OCI-LY1 (cell line): ENCODE measurements at regions not wholly inside any gene's neighbourhood (a gene's known extent, or its start where the extent isn't known, plus 50 kb on each side); places are given as distances from the start of the nearest gene placed in this dataset.

Source experiments
- H2AFZ ChIP-seq: fragments of 200-600 bp; sonication (generic), shearing (Covaris generic); 2 replicates; pipeline ENCODE4 v1.6.0; 2014; ENCODE audit warnings: antibody characterized with exemption, mild to moderate bottlenecking, low read length
- H3F3A ChIP-seq: fragments of 200-600 bp; sonication (generic), shearing (Covaris generic); 2 replicates; pipeline ENCODE4 v1.6.0; 2014; ENCODE audit warnings: mild to moderate bottlenecking, antibody characterized with exemption, low read length, moderate library complexity; ENCODE audit not compliant: insufficient read depth
- H3K27ac ChIP-seq: fragments of 200-600 bp; sonication (generic); 2 replicates; pipeline ENCODE4 v1.5.1; 2014; ENCODE audit warnings: low read length, mixed run types, mild to moderate bottlenecking, low read depth; ENCODE audit not compliant: poor library complexity, severe bottlenecking
- H3K27me3 ChIP-seq: fragments of 200-600 bp; sonication (generic); 2 replicates; pipeline ENCODE4 v1.6.0; 2014; ENCODE audit warnings: antibody characterized with exemption, mild to moderate bottlenecking, low read length, moderate library complexity; ENCODE audit not compliant: insufficient read depth
- H3K36me3 ChIP-seq: fragments of 200-600 bp; sonication (generic); 2 replicates; pipeline ENCODE4 v1.6.1; 2014; ENCODE audit warnings: mild to moderate bottlenecking, antibody characterized with exemption, low read length, moderate library complexity, mixed read lengths; ENCODE audit not compliant: insufficient read depth
- H3K4me1 ChIP-seq: fragments of 200-600 bp; sonication (generic); 2 replicates; pipeline ENCODE4 v1.5.1; 2014; ENCODE audit warnings: mild to moderate bottlenecking, low read length, moderate library complexity; ENCODE audit not compliant: insufficient read depth, severe bottlenecking
- H3K4me2 ChIP-seq: fragments of 200-600 bp; sonication (generic), shearing (Covaris generic); 2 replicates; pipeline ENCODE4 v1.6.1; 2014; ENCODE audit warnings: low read length
- H3K4me3 ChIP-seq: fragments of 200-600 bp; sonication (generic); 2 replicates; pipeline ENCODE4 v1.5.1; 2014; ENCODE audit warnings: low read length, low read depth, mild to moderate bottlenecking, mixed read lengths; ENCODE audit not compliant: poor library complexity, severe bottlenecking
- H3K79me2 ChIP-seq: fragments of 200-600 bp; shearing (Covaris generic); 2 replicates; pipeline ENCODE4 v1.6.1; 2016; ENCODE audit warnings: mixed run types, low read length, mixed read lengths; ENCODE audit not compliant: insufficient read depth
- H3K9ac ChIP-seq: fragments of 200-600 bp; sonication (generic), shearing (Covaris generic); 2 replicates; pipeline ENCODE4 v1.6.1; 2014; ENCODE audit warnings: mild to moderate bottlenecking, low read length, mixed read lengths
- H3K9me2 ChIP-seq: fragments of 200-600 bp; sonication (generic), shearing (Covaris generic); 2 replicates; pipeline ENCODE4 v1.6.1; 2014; ENCODE audit warnings: low read depth, mild to moderate bottlenecking, low read length, mixed read lengths
- H3K9me3 ChIP-seq: fragments of 200-600 bp; shearing (Covaris generic); 2 replicates; pipeline ENCODE4 v1.6.1; 2014; ENCODE audit warnings: low read length, mixed read lengths
- H4K20me1 ChIP-seq: fragments of 200-600 bp; sonication (generic), shearing (Covaris generic); 2 replicates; pipeline ENCODE4 v1.6.0; 2016; ENCODE audit warnings: mild to moderate bottlenecking, low read length; ENCODE audit not compliant: insufficient read depth
- EZH2 ChIP-seq: fragments of 200-600 bp; sonication (generic), shearing (Covaris generic); IDR thresholded peaks from 2 replicates; pipeline ENCODE4 v1.8.0; 2017; ENCODE audit warnings: borderline replicate concordance, mixed run types, mild to moderate bottlenecking, antibody characterized with exemption, low read length, moderate library complexity, mixed read lengths
- TF ChIP-seq, protein P1 (sequence below): fragments of 200-600 bp; sonication (generic), shearing (Covaris generic); IDR thresholded peaks from 2 replicates; pipeline ENCODE4 v1.5.1; 2017; ENCODE audit warnings: mild to moderate bottlenecking, antibody characterized with exemption, low read length, moderate library complexity, mixed read lengths

DNA sequence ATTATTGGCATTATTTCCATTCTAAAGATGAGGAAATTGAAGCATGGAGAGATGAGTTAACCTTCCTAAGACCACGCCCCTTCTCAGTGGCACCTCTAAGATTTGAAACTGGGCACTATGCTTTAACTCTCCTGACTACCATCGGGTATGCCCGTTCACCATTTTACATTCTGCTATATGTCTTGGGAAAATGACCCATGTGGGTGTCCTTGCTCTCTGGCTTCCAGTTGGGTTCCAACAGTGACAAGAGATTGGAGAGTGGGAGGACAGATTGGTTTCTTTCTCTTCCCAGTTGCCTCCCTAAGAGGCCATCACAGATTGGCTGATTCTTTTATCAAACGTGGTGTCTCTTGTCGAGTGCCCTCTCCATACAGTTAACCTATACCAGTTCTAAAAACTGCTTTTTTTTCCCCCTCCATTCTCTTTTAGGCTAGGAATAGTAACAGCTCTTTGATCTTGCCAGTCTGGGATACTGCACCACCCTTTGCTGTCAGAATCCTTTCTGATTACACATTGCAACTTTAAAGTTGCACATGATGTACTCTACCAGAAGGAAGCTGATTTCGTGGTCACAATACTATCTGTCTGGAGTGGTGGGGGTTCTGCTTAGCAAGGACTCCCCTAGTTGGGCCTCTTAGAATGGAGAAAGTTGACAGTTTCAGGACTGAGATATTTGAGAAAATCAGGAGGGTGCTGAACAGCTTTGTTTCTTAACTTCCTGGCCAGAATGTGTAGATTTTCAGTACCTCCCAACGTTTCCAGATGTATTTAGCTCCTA lies 88.0 kb upstream of the ELOVL5 start:
- H3K9me3 ChIP-seq = no peaks in the 10 kb centered on the region
- H3K4me1 ChIP-seq = no peaks in the 10 kb centered on the region
- H3F3A ChIP-seq = no peaks in the 10 kb centered on the region
- no peak overlapping the region for H3K4me2 ChIP-seq
- H3K27me3 ChIP-seq = no peaks in the 10 kb centered on the region
- H3K4me3 ChIP-seq = no peak overlapping the region
- TF ChIP-seq EZH2 = no peak
- TF ChIP-seq, protein P1, sequence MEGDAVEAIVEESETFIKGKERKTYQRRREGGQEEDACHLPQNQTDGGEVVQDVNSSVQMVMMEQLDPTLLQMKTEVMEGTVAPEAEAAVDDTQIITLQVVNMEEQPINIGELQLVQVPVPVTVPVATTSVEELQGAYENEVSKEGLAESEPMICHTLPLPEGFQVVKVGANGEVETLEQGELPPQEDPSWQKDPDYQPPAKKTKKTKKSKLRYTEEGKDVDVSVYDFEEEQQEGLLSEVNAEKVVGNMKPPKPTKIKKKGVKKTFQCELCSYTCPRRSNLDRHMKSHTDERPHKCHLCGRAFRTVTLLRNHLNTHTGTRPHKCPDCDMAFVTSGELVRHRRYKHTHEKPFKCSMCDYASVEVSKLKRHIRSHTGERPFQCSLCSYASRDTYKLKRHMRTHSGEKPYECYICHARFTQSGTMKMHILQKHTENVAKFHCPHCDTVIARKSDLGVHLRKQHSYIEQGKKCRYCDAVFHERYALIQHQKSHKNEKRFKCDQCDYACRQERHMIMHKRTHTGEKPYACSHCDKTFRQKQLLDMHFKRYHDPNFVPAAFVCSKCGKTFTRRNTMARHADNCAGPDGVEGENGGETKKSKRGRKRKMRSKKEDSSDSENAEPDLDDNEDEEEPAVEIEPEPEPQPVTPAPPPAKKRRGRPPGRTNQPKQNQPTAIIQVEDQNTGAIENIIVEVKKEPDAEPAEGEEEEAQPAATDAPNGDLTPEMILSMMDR = no peak
- no peaks in the 10 kb centered on the region for H3K9me2 ChIP-seq
- H3K36me3 ChIP-seq = no peaks in the 10 kb centered on the region
- no peaks in the 10 kb centered on the region for H4K20me1 ChIP-seq
- H3K9ac ChIP-seq = no peak overlapping the region
- no peak overlapping the region for H3K27ac ChIP-seq
- H2AFZ ChIP-seq = no peak overlapping the region
- H3K79me2 ChIP-seq = no peaks in the 10 kb centered on the region

DNA sequence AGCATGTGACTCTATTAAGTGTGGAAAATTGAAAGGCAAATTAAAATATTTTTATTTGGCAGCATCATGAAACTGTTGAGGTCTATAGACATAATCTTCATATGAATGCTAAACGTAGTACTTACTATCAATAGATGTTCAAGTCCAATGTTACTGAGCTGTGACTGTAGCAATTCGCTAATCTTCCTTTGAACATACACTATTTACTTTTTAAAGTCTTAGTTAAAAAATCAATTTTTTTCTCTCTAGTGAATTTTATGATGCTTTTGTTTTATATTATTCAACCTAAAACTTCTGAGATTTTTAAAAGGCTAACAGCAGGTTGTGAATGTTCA lies 85.2 kb upstream of the ELOVL5 start:
- no peaks in the 10 kb centered on the region for H3K36me3 ChIP-seq

DNA sequence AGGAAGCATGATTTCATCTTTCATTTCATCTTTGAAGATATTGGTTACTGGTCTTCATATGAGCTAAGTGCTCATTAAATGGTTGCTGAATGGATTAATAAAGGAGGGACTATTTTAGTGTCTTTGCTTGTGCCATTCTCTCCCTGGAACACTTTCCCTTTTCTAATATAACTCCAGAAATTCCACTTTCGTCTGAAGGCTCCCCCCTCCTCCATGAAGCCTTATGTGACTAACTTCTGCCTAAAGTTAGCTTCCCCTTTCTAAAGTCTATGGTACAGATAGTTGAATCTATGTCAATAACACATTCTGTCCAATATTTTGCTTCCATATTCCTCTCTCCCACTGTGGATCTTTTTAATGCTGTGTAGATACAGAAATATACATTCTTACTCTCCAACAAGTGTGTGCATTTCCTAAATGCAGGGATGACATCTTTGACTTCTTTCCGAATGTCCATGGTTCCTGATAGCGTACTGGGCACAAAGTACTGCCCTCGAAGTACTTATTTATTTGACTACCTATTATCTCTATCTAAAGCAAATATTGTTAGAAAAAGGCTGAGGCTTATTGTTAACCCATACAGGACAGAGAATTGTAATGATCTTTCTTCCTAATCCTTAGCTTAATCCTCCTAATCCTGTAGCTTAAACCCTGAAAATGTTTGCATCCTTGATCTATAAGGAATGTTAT lies 84.7 kb upstream of the ELOVL5 start:
- H3K27me3 ChIP-seq = no peaks in the 10 kb centered on the region
- no peaks in the 10 kb centered on the region for H3F3A ChIP-seq
- H3K4me2 ChIP-seq = no peak overlapping the region
- H3K4me1 ChIP-seq = no peaks in the 10 kb centered on the region
- TF ChIP-seq, protein P1 = no peak
- no peak for TF ChIP-seq EZH2
- H3K9me2 ChIP-seq = no peaks in the 10 kb centered on the region
- H2AFZ ChIP-seq = no peak overlapping the region
- H4K20me1 ChIP-seq = no peaks in the 10 kb centered on the region
- no peak overlapping the region for H3K27ac ChIP-seq
- H3K4me3 ChIP-seq = no peak overlapping the region
- no peaks in the 10 kb centered on the region for H3K36me3 ChIP-seq
- H3K9me3 ChIP-seq = no peaks in the 10 kb centered on the region
- H3K9ac ChIP-seq = no peak overlapping the region
- H3K79me2 ChIP-seq = no peaks in the 10 kb centered on the region

More for the DNA sequence above, 85.2 kb upstream of the ELOVL5 start:
- Histone ChIP-seq H3K4me3 (no peak overlapping the region), H3K4me1 (no peaks in the 10 kb centered on the region), H3K4me2 (no peak overlapping the region), H3K79me2 (no peaks in the 10 kb centered on the region), H3K27me3 (no peaks in the 10 kb centered on the region), H3K9ac (no peak overlapping the region), H3K27ac (no peak overlapping the region), H2AFZ (no peak overlapping the region), H3F3A (no peaks in the 10 kb centered on the region), H4K20me1 (no peaks in the 10 kb centered on the region), H3K9me3 (no peaks in the 10 kb centered on the region), H3K9me2 (no peaks in the 10 kb centered on the region)
- TF ChIP-seq EZH2 = no peak
- TF ChIP-seq, protein P1 = no peak
